ENCODE measurements at regions not wholly inside any gene's neighbourhood (a gene's known extent, or its start where the extent isn't known, plus 50 kb on each side); places are given as distances from the start of the nearest gene placed in this dataset.

GRCh38 chr18:46366751-46367376 is 262.7 kb downstream of the HAUS1 start:
- CTCF ChIA-PET (ENCODE audit: partially characterized antibody) = no interaction called here
- Histone ChIP-seq H3K9me3 (ENCODE audit: control insufficient read depth in 1 of 2, low read length in 2 of 2) (no peaks in the 10 kb centered on the region), H3K27me3 (ENCODE audit: insufficient read depth, low read length) (no peaks in the 10 kb centered on the region), H3K27ac (ENCODE audit: low read depth, low read length) (no peak overlapping the region), H3K4me1 (ENCODE audit: insufficient read depth, low read length) (no peaks in the 10 kb centered on the region), H3K36me3 (ENCODE audit: insufficient read depth, low read length) (no peaks in the 10 kb centered on the region), H3K4me3 (ENCODE audit: low read length in 2 of 2) (no peak overlapping the region)
- DNase-seq = no peak
- Mint-ChIP-seq H3K27ac (no peak overlapping the region), H3K36me3 (no peaks in the 10 kb centered on the region), H3K27me3 (no peaks in the 10 kb centered on the region), H3K4me3 (no peak overlapping the region), H3K4me1 (no peaks in the 10 kb centered on the region), H3K9me3 (peaks cover 0 to 3% (median 0%) of the 10 kb centered on the region in 8 donors)
- intact Hi-C loops (cut with micrococcal nuclease) = no loop called here
- POLR2A ChIA-PET (ENCODE audit: partially characterized antibody) = no interaction called here

GRCh38 chr18:46369323-46369722 is 265.1 kb downstream of the HAUS1 start:
- no peak overlapping the region for H3K27ac Mint-ChIP-seq
- no peak overlapping the region for H3K4me3 ChIP-seq (ENCODE audit: low read length in 2 of 2)
- intact Hi-C loops (cut with micrococcal nuclease) = no loop called here
- no peaks in the 10 kb centered on the region for H3K4me1 Mint-ChIP-seq
- H3K27ac ChIP-seq (ENCODE audit: low read depth, low read length) = no peak overlapping the region
- no peaks in the 10 kb centered on the region for H3K9me3 ChIP-seq (ENCODE audit: control insufficient read depth in 1 of 2, low read length in 2 of 2)
- H3K27me3 ChIP-seq (ENCODE audit: insufficient read depth, low read length) = no peaks in the 10 kb centered on the region
- H3K27me3 Mint-ChIP-seq = no peaks in the 10 kb centered on the region
- no peak for DNase-seq
- H3K9me3 Mint-ChIP-seq = peaks cover 0 to 3% (median 0%) of the 10 kb centered on the region in 8 donors
- H3K36me3 Mint-ChIP-seq = no peaks in the 10 kb centered on the region
- ChIA-PET CTCF (ENCODE audit: partially characterized antibody) (no interaction called here), POLR2A (ENCODE audit: partially characterized antibody) (no interaction called here)
- H3K4me3 Mint-ChIP-seq = no peak overlapping the region
- H3K4me1 ChIP-seq (ENCODE audit: insufficient read depth, low read length) = no peaks in the 10 kb centered on the region
- no peaks in the 10 kb centered on the region for H3K36me3 ChIP-seq (ENCODE audit: insufficient read depth, low read length)

DNA sequence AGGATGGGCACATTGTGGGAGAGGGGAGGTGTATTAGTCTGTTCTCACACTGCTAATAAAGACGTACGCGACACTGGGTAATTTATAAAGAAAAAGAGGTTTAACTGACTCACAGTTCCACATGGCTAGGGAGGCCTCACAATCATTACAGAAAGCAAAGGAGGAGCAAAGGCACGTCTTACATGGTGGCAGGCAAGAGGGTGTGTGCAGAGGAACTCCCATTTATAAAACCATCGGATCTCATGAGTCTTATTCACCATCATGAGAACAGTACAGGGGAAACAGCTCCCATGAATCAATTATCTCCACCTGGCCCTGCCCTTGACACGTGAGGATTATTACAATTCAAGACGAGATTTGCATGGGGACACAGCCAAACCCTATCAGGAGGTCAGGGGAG is 266.7 kb downstream of the HAUS1 start:
- intact Hi-C loops (cut with micrococcal nuclease) = no loop called here
- H3K27me3 ChIP-seq (ENCODE audit: insufficient read depth, low read length) = no peaks in the 10 kb centered on the region
- H3K27ac ChIP-seq (ENCODE audit: low read depth, low read length) = no peak overlapping the region
- no peaks in the 10 kb centered on the region for H3K36me3 Mint-ChIP-seq
- no peak for DNase-seq
- no peaks in the 10 kb centered on the region for H3K4me1 ChIP-seq (ENCODE audit: insufficient read depth, low read length)
- no peak overlapping the region for H3K4me3 Mint-ChIP-seq
- H3K9me3 Mint-ChIP-seq = peaks cover 0 to 3% (median 0%) of the 10 kb centered on the region in 8 donors
- H3K9me3 ChIP-seq (ENCODE audit: control insufficient read depth in 1 of 2, low read length in 2 of 2) = no peaks in the 10 kb centered on the region
- no peaks in the 10 kb centered on the region for H3K4me1 Mint-ChIP-seq
- ChIA-PET POLR2A (ENCODE audit: partially characterized antibody) (no interaction called here), CTCF (ENCODE audit: partially characterized antibody) (no interaction called here)
- no peaks in the 10 kb centered on the region for H3K36me3 ChIP-seq (ENCODE audit: insufficient read depth, low read length)
- peak overlapping the region in 1 of 7 donors; percentile 20 for H3K27ac Mint-ChIP-seq
- H3K27me3 Mint-ChIP-seq = no peaks in the 10 kb centered on the region
- H3K4me3 ChIP-seq (ENCODE audit: low read length in 2 of 2) = no peak overlapping the region

DNA sequence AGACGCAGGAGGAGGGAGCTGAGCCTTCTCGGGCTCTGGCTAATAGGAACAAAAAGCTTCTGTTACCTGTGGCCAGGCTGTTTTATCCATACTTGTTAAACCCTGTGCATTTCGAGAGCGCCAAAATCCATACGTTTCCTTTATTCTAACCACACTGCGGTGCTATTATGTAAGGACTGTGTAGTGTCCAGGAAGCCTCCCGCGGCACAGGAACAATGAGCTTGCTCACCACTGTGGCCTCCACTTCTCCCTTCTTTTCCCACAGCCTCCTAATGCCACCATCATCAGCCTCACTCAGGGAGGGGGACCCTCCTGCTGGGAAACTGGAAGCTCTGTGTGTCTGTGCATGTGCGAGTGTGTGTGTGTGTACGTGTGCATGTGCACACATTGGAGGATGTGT is 268.5 kb downstream of the HAUS1 start:
- Mint-ChIP-seq H3K4me3 (no peak overlapping the region), H3K9me3 (peaks cover 0 to 3% (median 0%) of the 10 kb centered on the region in 8 donors), H3K4me1 (no peaks in the 10 kb centered on the region), H3K36me3 (no peaks in the 10 kb centered on the region), H3K27me3 (peaks cover 0 to 2% of the 10 kb centered on the region in 2 donors), H3K27ac (peak overlapping the region in 1 of 7 donors; percentile 52)
- no peak overlapping the region for H3K4me3 ChIP-seq (ENCODE audit: low read length in 2 of 2)
- intact Hi-C loops (cut with micrococcal nuclease) = no loop called here
- DNase-seq = no peak
- POLR2A ChIA-PET (ENCODE audit: partially characterized antibody) = no interaction called here
- CTCF ChIA-PET (ENCODE audit: partially characterized antibody) = no interaction called here
- H3K36me3 ChIP-seq (ENCODE audit: insufficient read depth, low read length) = no peaks in the 10 kb centered on the region
- H3K4me1 ChIP-seq (ENCODE audit: insufficient read depth, low read length) = no peaks in the 10 kb centered on the region
- no peaks in the 10 kb centered on the region for H3K9me3 ChIP-seq (ENCODE audit: control insufficient read depth in 1 of 2, low read length in 2 of 2)
- H3K27ac ChIP-seq (ENCODE audit: low read depth, low read length) = no peak overlapping the region
- no peaks in the 10 kb centered on the region for H3K27me3 ChIP-seq (ENCODE audit: insufficient read depth, low read length)

- Histone ChIP-seq H3K27ac (ENCODE audit: low read depth, low read length) (no peak overlapping the region), H3K4me3 (ENCODE audit: low read length in 2 of 2) (no peak overlapping the region), H3K27me3 (ENCODE audit: insufficient read depth, low read length) (no peaks in the 10 kb centered on the region), H3K36me3 (ENCODE audit: insufficient read depth, low read length) (no peaks in the 10 kb centered on the region), H3K4me1 (ENCODE audit: insufficient read depth, low read length) (no peaks in the 10 kb centered on the region), H3K9me3 (ENCODE audit: control insufficient read depth in 1 of 2, low read length in 2 of 2) (no peaks in the 10 kb centered on the region)
- CTCF ChIA-PET (ENCODE audit: partially characterized antibody) = no interaction called here
- Mint-ChIP-seq H3K4me3 (no peak overlapping the region), H3K27ac (no peak overlapping the region), H3K36me3 (no peaks in the 10 kb centered on the region), H3K9me3 (peaks cover 0 to 3% (median 0%) of the 10 kb centered on the region in 8 donors), H3K4me1 (no peaks in the 10 kb centered on the region), H3K27me3 (peaks cover 0 to 2% of the 10 kb centered on the region in 2 donors)
- POLR2A ChIA-PET (ENCODE audit: partially characterized antibody) = no interaction called here
- intact Hi-C loops (cut with micrococcal nuclease) = no loop called here
- DNase-seq = no peak
Measured at GRCh38 chr18:46373131-46373530, 268.9 kb downstream of the HAUS1 start.

- peaks cover 0 to 3% (median 0%) of the 10 kb centered on the region in 8 donors for H3K9me3 Mint-ChIP-seq
- H3K27me3 Mint-ChIP-seq = peaks cover 0 to 2% of the 10 kb centered on the region in 2 donors
- Histone ChIP-seq H3K4me3 (ENCODE audit: low read length in 2 of 2) (no peak overlapping the region), H3K9me3 (ENCODE audit: control insufficient read depth in 1 of 2, low read length in 2 of 2) (no peaks in the 10 kb centered on the region), H3K36me3 (ENCODE audit: insufficient read depth, low read length) (no peaks in the 10 kb centered on the region), H3K4me1 (ENCODE audit: insufficient read depth, low read length) (no peaks in the 10 kb centered on the region), H3K27me3 (ENCODE audit: insufficient read depth, low read length) (no peaks in the 10 kb centered on the region), H3K27ac (ENCODE audit: low read depth, low read length) (no peak overlapping the region)
- H3K4me1 Mint-ChIP-seq = no peaks in the 10 kb centered on the region
- no peak for DNase-seq
- POLR2A ChIA-PET (ENCODE audit: partially characterized antibody) = no interaction called here
- intact Hi-C loops (cut with micrococcal nuclease) = no loop called here
- no peak overlapping the region for H3K4me3 Mint-ChIP-seq
- no peak overlapping the region for H3K27ac Mint-ChIP-seq
- CTCF ChIA-PET (ENCODE audit: partially characterized antibody) = no interaction called here
- no peaks in the 10 kb centered on the region for H3K36me3 Mint-ChIP-seq
Measured at GRCh38 chr18:46373791-46374190, 269.6 kb downstream of the HAUS1 start.

GRCh38 chr18:46374850-46375249 is 270.7 kb downstream of the HAUS1 start:
- ChIA-PET CTCF (ENCODE audit: partially characterized antibody) (no interaction called here), POLR2A (ENCODE audit: partially characterized antibody) (no interaction called here)
- H3K36me3 ChIP-seq (ENCODE audit: insufficient read depth, low read length) = no peaks in the 10 kb centered on the region
- no peaks in the 10 kb centered on the region for H3K27me3 ChIP-seq (ENCODE audit: insufficient read depth, low read length)
- Mint-ChIP-seq H3K4me1 (no peaks in the 10 kb centered on the region), H3K4me3 (no peak overlapping the region), H3K27me3 (peaks cover 0 to 2% of the 10 kb centered on the region in 2 donors), H3K27ac (no peak overlapping the region), H3K9me3 (peaks cover 0 to 3% (median 0%) of the 10 kb centered on the region in 8 donors), H3K36me3 (no peaks in the 10 kb centered on the region)
- H3K27ac ChIP-seq (ENCODE audit: low read depth, low read length) = no peak overlapping the region
- H3K4me1 ChIP-seq (ENCODE audit: insufficient read depth, low read length) = no peaks in the 10 kb centered on the region
- H3K9me3 ChIP-seq (ENCODE audit: control insufficient read depth in 1 of 2, low read length in 2 of 2) = no peaks in the 10 kb centered on the region
- DNase-seq = no peak
- no peak overlapping the region for H3K4me3 ChIP-seq (ENCODE audit: low read length in 2 of 2)
- intact Hi-C loops (cut with micrococcal nuclease) = no loop called here

DNA sequence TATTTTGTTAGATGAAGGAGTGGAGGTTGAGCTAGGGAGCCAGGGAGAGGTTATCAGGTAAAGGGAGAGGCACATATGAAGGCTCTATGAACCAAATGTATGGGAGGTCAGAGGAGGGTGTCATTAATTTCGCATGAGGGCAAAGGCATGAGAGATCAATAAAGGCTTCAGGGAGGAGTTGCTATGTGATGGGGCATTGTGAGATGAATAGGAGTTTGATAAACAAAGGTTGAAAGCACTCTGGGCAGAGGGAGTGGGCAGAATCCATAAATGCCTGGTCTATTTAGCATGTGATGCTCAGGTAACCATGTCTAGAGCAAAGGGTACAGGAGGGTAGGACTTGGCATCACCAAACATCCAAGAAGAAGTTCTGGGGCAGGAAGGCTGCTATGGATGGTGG is 273.4 kb downstream of the HAUS1 start:
- Histone ChIP-seq H3K27me3 (ENCODE audit: insufficient read depth, low read length) (no peaks in the 10 kb centered on the region), H3K4me3 (ENCODE audit: low read length in 2 of 2) (no peak overlapping the region), H3K36me3 (ENCODE audit: insufficient read depth, low read length) (no peaks in the 10 kb centered on the region), H3K4me1 (ENCODE audit: insufficient read depth, low read length) (no peaks in the 10 kb centered on the region), H3K9me3 (ENCODE audit: control insufficient read depth in 1 of 2, low read length in 2 of 2) (no peaks in the 10 kb centered on the region), H3K27ac (ENCODE audit: low read depth, low read length) (no peak overlapping the region)
- no peaks in the 10 kb centered on the region for H3K9me3 Mint-ChIP-seq
- peak overlapping the region in 1 of 8 donors; percentile 21 for H3K4me3 Mint-ChIP-seq
- no peak overlapping the region for H3K27ac Mint-ChIP-seq
- no peaks in the 10 kb centered on the region for H3K36me3 Mint-ChIP-seq
- DNase-seq = no peak
- CTCF ChIA-PET (ENCODE audit: partially characterized antibody) = no interaction called here
- no peaks in the 10 kb centered on the region for H3K4me1 Mint-ChIP-seq
- H3K27me3 Mint-ChIP-seq = peaks cover 0 to 2% of the 10 kb centered on the region in 2 donors
- intact Hi-C loops (cut with micrococcal nuclease) = no loop called here
- POLR2A ChIA-PET (ENCODE audit: partially characterized antibody) = no interaction called here
